Spinal cord (tissue), 9 donors: ENCODE measurements at regions not wholly inside any gene's neighbourhood (a gene's known extent, or its start where the extent isn't known, plus 50 kb on each side); places are given as distances from the start of the nearest gene placed in this dataset.

ENCODE experiments used
- DNase-seq, 6 donors: peaks; one replicate each; pipeline versions ENCODE4 v3.0.0 to v3.0.0-alpha.2; 2013 to 2015; ENCODE audit warnings: low spot score in 6 of 6, low read depth in 4 of 6
- H3K27ac ChIP-seq: one replicate; pipeline ENCODE4 v1.5.1; 2013; ENCODE audit warnings: low read depth, low read length, control low read depth
- H3K27me3 ChIP-seq: one replicate; pipeline ENCODE4 v1.6.1; 2013; ENCODE audit warnings: low read length; ENCODE audit not compliant: control insufficient read depth, insufficient read depth
- H3K36me3 ChIP-seq: one replicate; pipeline ENCODE4 v1.6.1; 2013; ENCODE audit warnings: low read length; ENCODE audit not compliant: control insufficient read depth, insufficient read depth
- H3K4me1 ChIP-seq: one replicate; pipeline ENCODE4 v1.6.1; 2013; ENCODE audit warnings: low read length; ENCODE audit not compliant: control insufficient read depth, insufficient read depth
- H3K4me3 ChIP-seq: one replicate; pipeline ENCODE4 v1.5.1; 2013; ENCODE audit warnings: low read depth, low read length, control low read depth
- H3K9me3 ChIP-seq: one replicate; pipeline ENCODE4 v1.6.1; 2013; ENCODE audit warnings: low read length; ENCODE audit not compliant: control insufficient read depth, insufficient read depth
- WGBS: methylation state at CpG from one replicate; pipeline ENCODE4 v1.1.5; 2013; ENCODE audit warnings: missing lambda C conversion rate; ENCODE audit not compliant: insufficient coverage; 5-methylcytosine and 5-hydroxymethylcytosine counted together
- donor health status: healthy.

- WGBS = no CpG with 5 or more reads among the region's 3 CpGs
- Histone ChIP-seq H3K9me3 (no peaks in the 10 kb centered on the region), H3K4me3 (no peak overlapping the region), H3K4me1 (no peaks in the 10 kb centered on the region), H3K36me3 (no peaks in the 10 kb centered on the region), H3K27ac (no peak overlapping the region), H3K27me3 (no peaks in the 10 kb centered on the region)
- DNase-seq = no peak
These were observed 119.1 kb upstream of the CHORDC1 start for GRCh38 chr11:90341986-90342385.

GRCh38 chr11:90332415-90332814 lies 109.6 kb upstream of the CHORDC1 start:
- no peaks in the 10 kb centered on the region for H3K4me1 ChIP-seq
- no peaks in the 10 kb centered on the region for H3K9me3 ChIP-seq
- DNase-seq = no peak
- no peaks in the 10 kb centered on the region for H3K27me3 ChIP-seq
- no peaks in the 10 kb centered on the region for H3K36me3 ChIP-seq
- no CpG with 5 or more reads among the region's 1 CpG for WGBS
- no peak overlapping the region for H3K4me3 ChIP-seq
- H3K27ac ChIP-seq = no peak overlapping the region

- Histone ChIP-seq H3K4me1 (no peaks in the 10 kb centered on the region), H3K4me3 (no peak overlapping the region), H3K9me3 (no peaks in the 10 kb centered on the region), H3K36me3 (no peaks in the 10 kb centered on the region), H3K27ac (no peak overlapping the region), H3K27me3 (no peaks in the 10 kb centered on the region)
- no peak for DNase-seq
- WGBS = no CpG with 5 or more reads among the region's 2 CpGs
These were observed 107.8 kb upstream of the CHORDC1 start for GRCh38 chr11:90330632-90331031.

GRCh38 chr11:90329043-90329442 lies 106.2 kb upstream of the CHORDC1 start:
- no peaks in the 10 kb centered on the region for H3K36me3 ChIP-seq
- DNase-seq = no peak
- H3K4me3 ChIP-seq = no peak overlapping the region
- H3K27ac ChIP-seq = no peak overlapping the region
- H3K27me3 ChIP-seq = no peaks in the 10 kb centered on the region
- H3K9me3 ChIP-seq = no peaks in the 10 kb centered on the region
- no CpG with 5 or more reads among the region's 1 CpG for WGBS
- H3K4me1 ChIP-seq = no peaks in the 10 kb centered on the region

- DNase-seq = no peak
- Histone ChIP-seq H3K4me1 (no peaks in the 10 kb centered on the region), H3K27me3 (no peaks in the 10 kb centered on the region), H3K4me3 (no peak overlapping the region), H3K27ac (no peak overlapping the region), H3K9me3 (no peaks in the 10 kb centered on the region), H3K36me3 (no peaks in the 10 kb centered on the region)
- 78% methylated on average over 2 of the region's 2 CpGs for WGBS
These were observed 103.8 kb upstream of the CHORDC1 start for GRCh38 chr11:90326647-90327046.

GRCh38 chr11:90323289-90323688 lies 100.4 kb upstream of the CHORDC1 start:
- Histone ChIP-seq H3K4me1 (no peaks in the 10 kb centered on the region), H3K27ac (no peak overlapping the region), H3K9me3 (no peaks in the 10 kb centered on the region), H3K4me3 (no peak overlapping the region), H3K27me3 (no peaks in the 10 kb centered on the region), H3K36me3 (no peaks in the 10 kb centered on the region)
- WGBS = no CpG with 5 or more reads among the region's 5 CpGs
- DNase-seq = no peak

- Histone ChIP-seq H3K4me1 (no peaks in the 10 kb centered on the region), H3K27ac (no peak overlapping the region), H3K4me3 (no peak overlapping the region), H3K27me3 (no peaks in the 10 kb centered on the region), H3K9me3 (no peaks in the 10 kb centered on the region), H3K36me3 (no peaks in the 10 kb centered on the region)
- no peak for DNase-seq
These were observed 98.2 kb upstream of the CHORDC1 start for GRCh38 chr11:90321018-90321417.

GRCh38 chr11:90318651-90319050 lies 95.8 kb upstream of the CHORDC1 start:
- DNase-seq = no peak
- Histone ChIP-seq H3K9me3 (no peaks in the 10 kb centered on the region), H3K4me3 (no peak overlapping the region), H3K27ac (no peak overlapping the region), H3K27me3 (no peaks in the 10 kb centered on the region), H3K36me3 (no peaks in the 10 kb centered on the region), H3K4me1 (no peaks in the 10 kb centered on the region)
- 67% methylated on average over 1 of the region's 3 CpGs for WGBS

GRCh38 chr11:90310210-90310609 lies 87.4 kb upstream of the CHORDC1 start:
- no CpG with 5 or more reads among the region's 1 CpG for WGBS
- peak in 3 of 6 donors; percentile 5 to 54 (median 7) for DNase-seq
- Histone ChIP-seq H3K27me3 (no peaks in the 10 kb centered on the region), H3K36me3 (no peaks in the 10 kb centered on the region), H3K27ac (no peak overlapping the region), H3K4me1 (no peaks in the 10 kb centered on the region), H3K4me3 (no peak overlapping the region), H3K9me3 (no peaks in the 10 kb centered on the region)

GRCh38 chr11:90309693-90310092 lies 86.8 kb upstream of the CHORDC1 start:
- Histone ChIP-seq H3K27me3 (no peaks in the 10 kb centered on the region), H3K36me3 (no peaks in the 10 kb centered on the region), H3K4me1 (no peaks in the 10 kb centered on the region), H3K4me3 (no peak overlapping the region), H3K9me3 (no peaks in the 10 kb centered on the region), H3K27ac (no peak overlapping the region)
- WGBS = no CpG with 5 or more reads among the region's 2 CpGs
- DNase-seq = no peak
